Renal cortical epithelial cell (primary cell): ENCODE measurements at regions not wholly inside any gene's neighbourhood (a gene's known extent, or its start where the extent isn't known, plus 50 kb on each side); places are given as distances from the start of the nearest gene placed in this dataset.
A peak's percentile ranks its signal among the peaks of the same experiment; 100 is the strongest.

Experiments used
- DNase-seq: peaks from one replicate; pipeline ENCODE4 v3.0.0-alpha.2; 2011; ENCODE audit warnings: low read depth

GRCh38 chr5:93107141-93107540, 473.9 kb downstream of the NR2F1-AS1 start:
- DNase-seq = no peak

GRCh38 chr5:93101661-93102060, 479.4 kb downstream of the NR2F1-AS1 start:
- no peak for DNase-seq

GRCh38 chr5:93100976-93101375, 480.0 kb downstream of the NR2F1-AS1 start:
- peak; percentile 16 for DNase-seq

DNA sequence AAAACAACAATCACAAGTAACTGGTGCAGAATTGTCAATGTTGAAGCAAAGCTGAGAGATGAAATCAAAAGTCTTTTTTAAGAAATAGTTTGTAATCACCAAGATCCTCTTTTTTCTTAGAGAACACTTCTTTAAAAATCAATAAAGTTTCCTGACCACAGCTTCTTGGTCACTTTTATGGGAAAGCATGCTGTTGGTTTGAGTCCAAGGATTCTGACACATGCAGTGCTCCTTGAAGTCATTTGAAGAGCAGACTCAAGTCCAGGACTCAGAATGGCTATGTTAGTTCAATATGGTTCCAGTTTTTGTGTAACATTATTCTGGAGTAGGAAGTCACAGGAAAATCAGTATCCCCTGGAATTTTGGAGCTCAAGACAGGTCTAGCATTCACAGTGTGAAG, 480.6 kb downstream of the NR2F1-AS1 start:
- DNase-seq = peak; percentile 76

DNA sequence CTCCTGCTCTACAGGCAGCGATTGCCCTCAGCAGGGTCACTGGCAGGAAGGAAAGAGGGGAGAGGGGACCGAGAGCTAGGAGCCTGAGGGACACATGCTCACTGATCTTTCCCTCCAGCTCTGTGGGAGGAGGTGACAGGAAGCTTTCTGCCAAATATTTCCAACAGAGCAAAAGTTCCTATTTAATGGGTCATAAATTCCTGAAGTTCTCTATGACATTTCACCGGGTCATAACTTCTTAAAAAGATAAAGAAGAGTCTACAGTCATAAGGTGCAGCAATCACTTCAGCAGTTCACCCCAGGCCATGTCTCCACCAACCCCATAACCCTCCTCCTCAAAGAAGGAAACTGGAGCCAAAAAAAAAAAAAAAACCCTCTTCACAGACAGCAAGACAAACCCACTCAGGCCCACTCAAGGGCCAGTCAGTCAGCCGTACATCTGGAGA, 481.1 kb downstream of the NR2F1-AS1 start:
- DNase-seq = no peak

- no peak for DNase-seq
Observed at GRCh38 chr5:93096561-93096960, 484.5 kb downstream of the NR2F1-AS1 start.

GRCh38 chr5:93092349-93093105, 488.5 kb downstream of the NR2F1-AS1 start:
- peak; percentile 62 for DNase-seq

DNA sequence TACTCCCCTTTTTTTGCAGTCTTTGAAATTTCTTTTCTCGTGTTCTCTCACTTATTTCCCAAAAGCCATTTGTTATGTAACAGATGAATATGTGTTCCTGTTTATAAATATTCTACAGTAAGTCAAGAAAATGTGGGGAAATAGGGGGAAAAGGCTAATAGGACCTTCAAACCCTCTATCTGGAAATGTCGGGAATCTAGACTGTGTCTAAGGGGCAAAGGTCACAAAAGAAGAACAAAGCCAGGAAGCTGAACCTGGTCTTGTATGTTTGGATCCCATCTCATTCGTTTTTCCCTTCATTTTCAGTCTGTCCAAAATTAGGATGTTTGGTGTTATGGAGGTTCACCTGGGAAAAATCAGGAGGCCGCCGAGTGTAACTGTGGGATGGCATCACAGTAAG, 490.3 kb downstream of the NR2F1-AS1 start:
- no peak for DNase-seq

DNA sequence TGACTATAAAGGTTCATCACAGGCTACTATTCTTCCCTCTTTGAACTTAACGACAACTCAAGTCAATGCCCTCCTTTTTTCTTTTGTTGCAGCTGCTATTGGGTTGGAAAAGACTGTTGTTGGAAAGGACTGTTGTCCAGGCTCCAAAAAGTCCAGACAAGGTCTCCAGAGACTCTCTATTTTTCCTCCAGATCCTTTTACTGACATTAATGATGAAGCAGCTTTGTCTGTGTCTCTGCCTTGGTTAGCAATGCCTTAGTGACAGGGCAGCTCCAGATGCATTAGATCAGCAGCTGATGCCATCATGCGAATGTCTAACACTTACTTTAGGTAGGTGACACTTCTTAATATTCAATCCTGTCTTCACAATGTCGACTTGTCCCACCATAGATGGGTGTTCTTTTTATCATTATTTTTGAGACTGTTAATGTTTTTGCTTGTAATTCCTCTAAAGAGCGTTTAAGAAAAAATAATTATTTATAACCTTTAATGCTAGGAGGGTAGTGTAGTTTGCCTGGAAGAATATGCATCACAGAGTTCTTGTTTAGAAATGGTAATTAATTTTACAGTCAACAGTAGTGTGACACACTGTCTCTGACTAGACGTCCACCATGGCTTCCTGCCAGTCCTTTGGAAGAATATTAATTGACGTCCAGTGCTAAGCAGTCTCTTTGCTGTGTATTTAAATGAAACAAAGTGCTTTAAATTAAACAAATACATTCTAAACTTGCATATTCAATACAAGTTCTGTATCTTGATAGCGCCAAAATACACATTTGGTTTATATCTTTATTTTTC, 492.2 kb downstream of the NR2F1-AS1 start:
- peak; percentile 22 for DNase-seq

DNA sequence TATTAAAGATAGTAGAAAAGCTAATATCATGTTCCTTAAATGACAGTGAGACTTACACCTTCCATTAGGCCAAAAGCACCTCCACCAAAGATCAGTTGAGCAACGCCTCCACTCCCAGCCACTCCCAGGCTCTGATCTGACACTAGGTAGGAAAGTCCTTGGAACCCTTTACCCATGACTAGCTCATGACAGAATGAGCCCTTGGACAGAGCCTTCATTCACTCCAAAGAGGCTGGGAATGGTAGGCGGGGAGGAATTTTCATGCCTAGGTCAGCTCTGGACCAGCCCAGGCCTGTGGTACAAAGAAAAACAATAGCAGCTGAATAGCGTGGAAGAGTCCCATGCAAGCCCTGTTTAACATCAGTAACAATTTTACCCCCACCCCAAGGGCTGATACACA, 493.7 kb downstream of the NR2F1-AS1 start:
- DNase-seq = no peak

- DNase-seq = no peak
Observed at GRCh38 chr5:93082981-93083380, 498.0 kb downstream of the NR2F1-AS1 start.

DNA sequence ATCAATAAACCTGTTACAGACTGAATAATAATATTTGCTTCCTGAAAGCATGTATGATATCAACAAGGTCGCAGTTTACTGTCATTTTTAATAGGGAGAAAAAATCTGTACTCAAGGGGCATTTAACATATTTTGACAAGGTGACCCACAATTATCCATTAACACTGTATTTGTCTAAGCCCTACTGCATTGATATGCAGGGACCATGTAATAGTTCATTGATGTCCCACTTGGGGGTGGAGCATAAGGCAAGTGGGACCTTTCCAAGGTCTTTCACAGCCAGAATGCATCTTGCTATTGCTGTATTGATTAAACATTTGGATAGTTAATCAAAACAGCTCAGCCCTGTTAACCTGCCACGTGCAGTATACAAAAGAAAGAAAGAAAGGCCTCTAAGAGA, 502.0 kb downstream of the NR2F1-AS1 start:
- no peak for DNase-seq

DNA sequence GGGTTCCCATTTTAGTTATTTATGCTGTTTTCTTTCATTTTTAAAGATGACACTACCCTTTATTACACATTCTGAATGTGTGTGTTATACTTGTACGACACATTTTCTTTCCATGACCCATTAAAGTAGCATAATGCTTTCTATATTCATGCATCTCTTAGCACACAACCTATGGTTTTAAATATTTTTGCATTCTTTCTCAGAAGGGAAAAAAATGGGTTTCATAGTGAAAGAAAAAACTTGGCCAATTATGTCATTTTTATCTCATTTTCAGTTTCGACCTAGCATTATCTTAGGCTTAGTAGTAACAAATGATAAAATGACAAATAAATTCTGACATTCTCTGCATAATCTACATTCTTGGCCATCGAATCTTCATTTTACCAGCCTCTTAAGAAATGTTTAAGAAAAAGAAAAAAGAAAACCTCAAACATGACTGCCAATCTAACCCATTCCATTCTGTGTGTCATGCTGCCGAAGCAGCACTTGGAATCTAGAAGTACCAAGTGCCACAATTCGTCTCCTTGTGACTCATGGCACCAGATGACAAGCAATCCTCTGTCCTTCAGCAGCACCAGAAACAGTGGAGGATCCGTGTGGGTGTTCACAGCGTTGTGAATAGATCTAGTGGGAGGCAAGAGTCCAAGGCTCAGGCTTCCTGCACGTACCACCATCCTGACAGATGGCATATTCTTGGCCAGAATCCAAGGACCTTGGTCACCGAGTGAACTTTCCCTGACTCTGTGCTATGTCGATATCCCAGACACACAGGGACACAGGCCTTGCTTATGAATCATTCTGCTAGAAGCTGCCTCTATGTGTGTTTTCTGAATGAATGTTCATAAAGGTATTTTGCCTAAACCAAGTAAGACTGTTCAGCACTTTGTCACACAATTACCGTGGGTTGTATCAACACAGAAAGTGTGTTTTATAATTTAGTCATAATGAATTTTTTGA, 502.7 kb downstream of the NR2F1-AS1 start:
- DNase-seq = peak; percentile 95

DNA sequence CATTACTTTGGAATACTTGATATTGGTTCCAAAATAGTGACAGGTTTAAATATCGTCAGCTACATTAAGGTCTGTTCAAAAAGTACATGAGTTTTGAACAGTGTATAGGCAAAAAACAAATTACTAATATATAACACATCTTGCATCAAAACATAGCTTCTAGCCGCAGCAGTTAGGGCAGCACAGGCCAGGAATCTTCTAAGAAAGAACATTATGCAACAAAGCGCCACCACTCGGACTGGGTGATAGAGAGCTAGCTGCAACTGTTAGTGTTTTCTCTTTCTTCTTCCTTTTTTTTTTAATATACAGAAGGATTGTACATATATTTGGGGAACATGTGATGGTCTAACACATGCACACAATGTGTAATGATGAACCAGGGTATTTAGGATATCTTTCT, 504.5 kb downstream of the NR2F1-AS1 start:
- no peak for DNase-seq

DNA sequence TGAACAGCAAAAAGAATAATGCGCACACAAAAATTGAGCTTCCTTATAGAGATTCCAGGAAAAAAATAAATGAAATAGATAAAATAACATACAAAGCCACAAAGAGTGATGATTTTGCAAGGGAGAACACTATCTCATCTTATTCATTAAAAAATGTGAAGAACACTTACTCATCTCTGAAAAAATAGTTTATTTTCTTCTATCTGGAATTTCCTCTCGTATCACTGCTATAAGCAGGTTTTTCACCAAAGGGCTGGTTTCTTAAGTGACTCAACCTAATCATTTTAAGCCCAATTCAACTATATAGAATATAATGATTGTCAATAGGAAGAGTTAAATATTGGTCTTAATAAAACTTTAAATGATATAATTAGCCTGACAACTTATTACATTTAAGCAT, 504.9 kb downstream of the NR2F1-AS1 start:
- no peak for DNase-seq

- DNase-seq = no peak
Observed at GRCh38 chr5:93073547-93073946, 507.5 kb downstream of the NR2F1-AS1 start.

GRCh38 chr5:93072831-93073459, 508.1 kb downstream of the NR2F1-AS1 start:
- DNase-seq = no peak

GRCh38 chr5:93071710-93072109, 509.3 kb downstream of the NR2F1-AS1 start:
- DNase-seq = no peak

DNA sequence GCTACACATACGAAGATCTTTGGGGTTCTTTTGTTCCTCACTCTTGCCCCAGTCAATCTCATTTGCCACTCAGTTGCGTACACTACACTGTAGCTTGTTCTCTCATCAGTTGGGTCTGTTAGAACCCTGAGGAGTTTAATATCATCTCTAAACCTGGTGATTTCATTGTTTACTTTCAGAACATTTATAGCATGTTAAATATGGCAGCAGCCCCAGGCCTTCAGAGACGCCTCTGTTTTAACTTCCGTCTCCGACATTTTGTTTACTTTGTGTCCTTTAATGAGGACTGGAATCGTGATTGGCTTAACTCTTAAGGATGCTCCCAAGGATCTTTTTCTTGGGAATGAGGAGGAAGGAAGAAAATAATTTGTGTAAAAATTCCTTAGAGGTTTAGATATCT, 510.1 kb downstream of the NR2F1-AS1 start:
- DNase-seq = no peak

DNA sequence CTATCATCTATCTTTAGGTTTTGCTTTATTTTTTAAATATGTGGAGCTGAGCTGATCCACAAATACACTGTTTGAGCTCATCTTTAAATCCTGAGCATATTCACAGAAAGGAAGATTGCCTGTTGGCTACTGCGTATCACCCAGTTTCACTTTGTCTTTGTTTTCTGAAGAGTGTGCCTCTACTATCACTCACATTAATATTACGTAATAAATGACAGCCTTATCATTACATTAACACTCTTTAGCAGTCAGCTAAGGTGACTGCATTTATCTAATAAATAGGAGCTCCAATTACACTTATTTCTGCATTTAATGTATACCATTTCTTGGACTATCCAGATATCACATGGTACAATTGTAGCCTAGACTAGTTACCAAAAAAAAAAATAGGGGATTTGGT, 511.7 kb downstream of the NR2F1-AS1 start:
- DNase-seq = no peak

DNA sequence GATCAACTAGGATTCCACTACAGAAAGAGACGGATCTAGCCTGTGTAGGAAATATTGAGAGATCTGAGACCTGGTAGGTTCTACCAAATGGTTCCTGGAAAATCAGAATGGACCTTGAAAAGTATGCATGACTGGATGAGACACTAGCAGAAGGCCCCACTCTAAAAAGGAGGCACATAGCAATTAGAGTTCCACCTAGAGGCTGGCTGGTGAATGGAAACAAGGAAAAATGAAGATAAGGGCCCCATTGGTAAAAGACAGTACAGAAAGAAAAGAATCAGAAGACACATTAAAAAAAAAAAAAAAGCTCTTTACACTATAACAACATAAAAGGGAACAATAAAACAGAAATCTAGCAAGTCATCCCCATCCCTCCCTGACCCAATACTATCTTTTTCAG, 518.5 kb downstream of the NR2F1-AS1 start:
- peak; percentile 21 for DNase-seq

- DNase-seq = no peak
Observed at GRCh38 chr5:93058309-93058708, 522.7 kb downstream of the NR2F1-AS1 start.
